Nephron (organoid): ENCODE measurements at regions not wholly inside any gene's neighbourhood (a gene's known extent, or its start where the extent isn't known, plus 50 kb on each side); places are given as distances from the start of the nearest gene placed in this dataset.

Source experiments
- H3K27ac Mint-ChIP-seq, 3 experiments: 2 replicates each; pipeline ENCODE4 v1.8.0; 2020; ENCODE audit warnings: mixed read lengths in 3 of 3, mild to moderate bottlenecking in 2 of 3, moderate library complexity in 1 of 3
- H3K27me3 Mint-ChIP-seq: 2 replicates; pipeline ENCODE4 v1.8.0; 2021; ENCODE audit warnings: low read depth, mild to moderate bottlenecking, moderate library complexity, mixed read lengths
- H3K36me3 Mint-ChIP-seq: 2 replicates; pipeline ENCODE4 v1.8.0; 2020; ENCODE audit warnings: low read depth, mixed read lengths
- H3K4me1 Mint-ChIP-seq: 2 replicates; pipeline ENCODE4 v1.8.0; 2020; ENCODE audit warnings: mixed read lengths
- H3K4me3 Mint-ChIP-seq, 3 experiments: 2 replicates each; pipeline ENCODE4 v1.8.0; 2020; ENCODE audit warnings: mild to moderate bottlenecking in 3 of 3, mixed read lengths in 3 of 3, moderate library complexity in 2 of 3
- H3K9me3 Mint-ChIP-seq: 2 replicates; pipeline ENCODE4 v1.8.0; 2020; ENCODE audit warnings: mixed read lengths
- CTCF ChIP-seq, 3 experiments: fragments of 200-600 bp; sonication (generic); IDR thresholded peaks; one replicate each; pipeline ENCODE4 v1.5.0; 2021; ENCODE audit warnings: antibody characterized with exemption in 3 of 3; ENCODE audit not compliant: unreplicated experiment in 3 of 3

GRCh38 chr20:39492223-39492797 is 530.2 kb downstream of the DHX35 start:
- Mint-ChIP-seq H3K4me3 (no peak overlapping the region), H3K36me3 (peaks cover 12% of the 10 kb centered on the region), H3K4me1 (peaks cover 45% of the 10 kb centered on the region), H3K9me3 (peaks cover 27% of the 10 kb centered on the region), H3K27ac (peak overlapping the region; percentile 89 to 97 (median 90)), H3K27me3 (peaks cover 3% of the 10 kb centered on the region)
- no peak for TF ChIP-seq CTCF (IDR thresholded peaks at IDR 0.05; ENCODE audit: unreplicated experiment in 3 of 3)

- H3K36me3 Mint-ChIP-seq: peaks cover 8% of the 10 kb centered on the region
- TF ChIP-seq CTCF (IDR thresholded peaks at IDR 0.05; ENCODE audit: unreplicated experiment in 3 of 3): no peak
Measured at GRCh38 chr20:39491711-39492110, 529.6 kb downstream of the DHX35 start.

GRCh38 chr20:39489986-39490560 is 527.9 kb downstream of the DHX35 start:
- Mint-ChIP-seq H3K4me3 (no peak overlapping the region), H3K27me3 (peaks cover 3% of the 10 kb centered on the region)

More at GRCh38 chr20:39491711-39492110, 529.6 kb downstream of the DHX35 start:
- H3K27me3 Mint-ChIP-seq: peaks cover 3% of the 10 kb centered on the region
- H3K4me3 Mint-ChIP-seq: no peak overlapping the region
- peaks cover 23% of the 10 kb centered on the region for H3K9me3 Mint-ChIP-seq
- H3K4me1 Mint-ChIP-seq: peaks cover 51% of the 10 kb centered on the region
- H3K27ac Mint-ChIP-seq: peak overlapping the region; percentile 89 to 97 (median 90)

GRCh38 chr20:39480276-39481043 is 518.3 kb downstream of the DHX35 start:
- H3K9me3 Mint-ChIP-seq: no peaks in the 10 kb centered on the region
- H3K36me3 Mint-ChIP-seq: no peaks in the 10 kb centered on the region
- no peak overlapping the region for H3K27ac Mint-ChIP-seq
- no peaks in the 10 kb centered on the region for H3K27me3 Mint-ChIP-seq
- no peak overlapping the region for H3K4me3 Mint-ChIP-seq
- TF ChIP-seq CTCF (IDR thresholded peaks at IDR 0.05; ENCODE audit: unreplicated experiment in 3 of 3): no peak
- peaks cover 6% of the 10 kb centered on the region for H3K4me1 Mint-ChIP-seq

More at GRCh38 chr20:39489986-39490560, 527.9 kb downstream of the DHX35 start:
- Mint-ChIP-seq H3K27ac (peak overlapping the region; percentile 89 to 97 (median 90)), H3K4me1 (peaks cover 56% of the 10 kb centered on the region), H3K36me3 (peaks cover 6% of the 10 kb centered on the region), H3K9me3 (peaks cover 18% of the 10 kb centered on the region)
- TF ChIP-seq CTCF (IDR thresholded peaks at IDR 0.05; ENCODE audit: unreplicated experiment in 3 of 3): no peak

- Mint-ChIP-seq H3K36me3 (no peaks in the 10 kb centered on the region), H3K9me3 (no peaks in the 10 kb centered on the region), H3K4me1 (peaks cover 16% of the 10 kb centered on the region), H3K27me3 (no peaks in the 10 kb centered on the region), H3K4me3 (no peak overlapping the region), H3K27ac (peak overlapping the region in 1 of 3 experiments; percentile 47)
- TF ChIP-seq CTCF (IDR thresholded peaks at IDR 0.05; ENCODE audit: unreplicated experiment in 3 of 3): no peak
Measured at GRCh38 chr20:39479196-39479810, 517.2 kb downstream of the DHX35 start.
